Naive thymus-derived CD8-positive, alpha-beta T cell (primary cell): ENCODE measurements at regions not wholly inside any gene's neighbourhood (a gene's known extent, or its start where the extent isn't known, plus 50 kb on each side); places are given as distances from the start of the nearest gene placed in this dataset.

ENCODE experiments used
- ATAC-seq, 2 donors: fragments of 150-1000 bp; cut with Tn5 transposase in 1 of 2; sonication (Bioruptor Pico), chemical (Tn5 transposase) in 1 of 2; 1 replicate in 1 of 2; 2 replicates in 1 of 2; pipeline ENCODE4 v1.10.0; 2021; ENCODE audit warnings: mild to moderate bottlenecking in 2 of 2, moderate library complexity in 2 of 2
- POLR2A ChIA-PET: fragments of 350-600 bp; sonication (Branson Sonifier 250); formaldehyde crosslinking; loops from one replicate; lab custom pipeline; 2021; ENCODE audit warnings: antibody characterized with exemption; lab: Charles Lee
- DNase-seq, 10 donors: peaks; one replicate each; pipeline versions ENCODE4 v3.0.0 to v3.0.0-alpha.2; 2020 to 2022
- H3K27ac Mint-ChIP-seq, 10 donors: one replicate each; pipeline ENCODE4 v1.8.0; 2020 to 2022; ENCODE audit warnings: mild to moderate bottlenecking in 10 of 10, mixed read lengths in 10 of 10, moderate library complexity in 4 of 10, inconsistent platforms in 1 of 10
- H3K27me3 Mint-ChIP-seq, 5 donors: one replicate each; pipeline ENCODE4 v1.8.0; 2021 to 2022; ENCODE audit warnings: mixed read lengths in 5 of 5
- H3K36me3 Mint-ChIP-seq, 3 donors: one replicate each; pipeline ENCODE4 v1.8.0; 2020 to 2022; ENCODE audit warnings: mixed read lengths in 3 of 3, mild to moderate bottlenecking in 2 of 3, inconsistent platforms in 1 of 3
- H3K4me1 Mint-ChIP-seq, 4 donors: one replicate each; pipeline ENCODE4 v1.8.0; 2021 to 2022; ENCODE audit warnings: mixed read lengths in 4 of 4
- H3K4me3 Mint-ChIP-seq, 10 donors: one replicate each; pipeline ENCODE4 v1.8.0; 2020 to 2022; ENCODE audit warnings: mild to moderate bottlenecking in 10 of 10, mixed read lengths in 10 of 10, moderate library complexity in 6 of 10, inconsistent platforms in 1 of 10
- H3K9me3 Mint-ChIP-seq, 9 donors: one replicate each; pipeline ENCODE4 v1.8.0; 2020 to 2022; ENCODE audit warnings: mixed read lengths in 9 of 9, mild to moderate bottlenecking in 3 of 9, inconsistent platforms in 1 of 9, moderate library complexity in 1 of 9

DNA sequence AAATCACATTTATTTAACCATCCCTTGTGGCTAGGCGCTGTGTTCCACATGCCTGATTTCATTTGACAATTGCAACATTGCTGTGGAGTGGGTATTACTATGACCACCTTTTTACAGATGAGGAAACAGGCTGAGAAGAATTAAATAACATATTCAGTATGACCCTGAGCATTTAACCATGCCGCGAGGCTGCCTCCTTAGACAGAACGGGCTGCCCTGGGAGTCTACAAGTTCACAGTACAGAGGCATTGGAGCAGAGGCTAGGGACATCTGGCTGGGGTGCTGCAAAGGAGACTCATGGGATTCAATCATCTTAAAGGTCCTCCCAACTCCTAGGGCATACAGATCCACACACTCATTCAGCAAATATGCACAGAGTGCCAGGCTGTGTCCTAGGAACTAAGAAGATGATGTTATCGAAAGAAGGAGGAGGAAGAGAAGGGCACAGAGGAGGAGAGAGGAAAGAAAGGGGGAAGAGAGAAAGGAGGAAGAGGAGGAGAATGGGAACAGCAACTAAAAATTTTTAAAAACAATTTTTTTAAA is 164.7 kb upstream of the CCND2 start:
- H3K36me3 Mint-ChIP-seq, result no peaks in the 10 kb centered on the region
- peaks cover 0 to 5% (median 0%) of the 10 kb centered on the region in 5 donors for H3K27me3 Mint-ChIP-seq
- no peak overlapping the region for H3K4me3 Mint-ChIP-seq
- no peaks in the 10 kb centered on the region for H3K9me3 Mint-ChIP-seq
- peaks cover 9 to 18% (median 17%) of the 10 kb centered on the region in 4 donors for H3K4me1 Mint-ChIP-seq
- DNase-seq (no peak), ATAC-seq (no peak)
- POLR2A ChIA-PET, result no interaction called here
- peak overlapping the region in 2 of 10 donors; percentile 12 to 66 for H3K27ac Mint-ChIP-seq

DNA sequence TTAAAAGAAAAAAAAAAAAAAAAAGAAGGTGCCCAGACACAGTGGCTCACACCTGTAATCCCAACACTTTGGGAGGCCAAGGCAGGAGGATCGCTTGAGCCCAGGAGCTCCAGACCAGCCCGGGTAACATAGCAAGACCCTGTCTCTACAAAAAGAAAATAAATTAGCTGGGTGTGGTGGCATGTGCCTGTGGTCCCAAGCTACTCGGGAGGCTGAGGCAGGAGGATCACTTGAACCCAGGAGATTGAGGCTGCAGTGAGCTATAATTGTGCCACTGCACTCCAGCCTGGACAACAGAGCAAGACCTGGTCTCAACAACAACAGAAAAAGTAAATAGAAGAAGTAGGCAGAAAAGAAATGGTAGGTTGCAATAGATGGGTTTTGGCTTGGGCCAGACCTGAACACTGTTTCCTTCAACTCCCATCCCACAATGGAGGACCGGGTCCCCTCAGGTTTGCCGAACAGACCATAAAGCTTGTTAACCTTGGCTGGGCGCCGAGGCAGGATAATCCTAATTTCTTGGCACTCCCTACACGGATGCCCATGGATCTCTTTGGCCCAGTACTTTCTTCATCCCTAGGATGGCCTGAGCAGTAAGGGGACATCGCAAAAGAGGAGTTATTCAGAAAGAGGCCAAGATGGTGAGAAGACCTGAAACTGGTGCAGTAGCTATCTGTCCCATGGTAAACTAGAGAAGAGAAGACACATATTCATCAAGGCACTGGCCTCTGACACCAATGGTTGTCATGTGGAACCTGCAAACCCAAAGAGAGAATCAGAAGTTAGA is 165.5 kb upstream of the CCND2 start:
- POLR2A ChIA-PET, result interaction anchor here (0.7 to 1.8 kb wide), 4 partner anchors 36 to 169 kb away, joined by 3 to 10 read pairs (median 5); no protein-coding TSS in a partner anchor
- ATAC-seq (no peak), DNase-seq (no peak)
- Mint-ChIP-seq H3K27me3 (peaks cover 0 to 5% (median 0%) of the 10 kb centered on the region in 5 donors), H3K27ac (peak overlapping the region in 3 of 10 donors; percentile 8 to 94 (median 83)), H3K9me3 (no peaks in the 10 kb centered on the region), H3K36me3 (no peaks in the 10 kb centered on the region), H3K4me1 (peaks cover 9 to 18% (median 17%) of the 10 kb centered on the region in 4 donors), H3K4me3 (no peak overlapping the region)

DNA sequence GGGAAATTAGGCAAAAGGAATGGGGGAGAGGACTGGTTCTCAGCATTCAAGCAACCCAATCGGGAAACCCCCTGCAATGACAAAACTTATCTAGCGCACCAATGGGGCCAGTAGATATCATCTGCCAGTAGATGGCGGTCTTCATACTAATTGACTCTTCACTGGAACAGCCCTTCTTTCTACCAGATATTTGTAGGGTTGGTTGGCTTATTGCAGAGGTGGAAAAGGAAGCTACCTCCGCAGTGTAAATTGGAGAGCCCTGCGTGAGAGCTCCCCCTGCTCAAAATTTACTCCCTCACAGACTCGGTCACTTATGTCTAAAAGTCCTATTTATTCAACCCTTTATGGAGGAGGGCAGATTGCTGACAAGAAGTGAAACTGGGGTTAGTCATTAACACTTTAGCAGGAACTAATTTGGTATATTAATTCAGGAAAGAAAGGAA is 166.1 kb upstream of the CCND2 start:
- H3K9me3 Mint-ChIP-seq, result no peaks in the 10 kb centered on the region
- H3K4me3 Mint-ChIP-seq, result peak overlapping the region in 8 of 10 donors; percentile 27 to 59 (median 46)
- peaks cover 9 to 18% (median 17%) of the 10 kb centered on the region in 4 donors for H3K4me1 Mint-ChIP-seq
- DNase-seq, result peak; percentile 10 to 83 (median 70)
- peak; percentile 99 for ATAC-seq
- no peaks in the 10 kb centered on the region for H3K36me3 Mint-ChIP-seq
- H3K27me3 Mint-ChIP-seq, result peaks cover 0 to 5% (median 0%) of the 10 kb centered on the region in 5 donors
- H3K27ac Mint-ChIP-seq, result peak overlapping the region; percentile 8 to 94 (median 79)
- POLR2A ChIA-PET, result interaction anchor here (0.7 to 2.5 kb wide), 5 partner anchors 36 to 170 kb away, joined by 3 to 10 read pairs (median 5); no protein-coding TSS in a partner anchor

DNA sequence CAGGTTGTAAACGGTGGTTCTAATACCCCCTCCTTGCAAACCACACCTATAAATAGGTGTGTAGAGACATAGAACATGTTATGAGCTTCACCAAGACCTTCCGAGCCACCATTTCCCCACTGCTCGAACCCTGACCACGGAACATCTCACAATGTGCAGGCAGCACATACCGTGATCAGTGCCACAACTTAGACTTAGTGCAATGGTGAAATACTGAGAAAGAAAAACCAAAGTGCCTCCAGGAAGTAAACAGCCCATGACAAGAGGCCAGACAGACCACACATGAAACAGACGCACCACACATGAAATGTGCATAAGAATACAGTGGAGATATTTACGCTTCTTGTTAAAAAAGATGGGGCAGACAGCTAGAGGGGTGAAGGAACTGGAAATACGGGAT is 166.9 kb upstream of the CCND2 start:
- Mint-ChIP-seq H3K36me3 (no peaks in the 10 kb centered on the region), H3K4me1 (peaks cover 9 to 18% (median 17%) of the 10 kb centered on the region in 4 donors), H3K27me3 (peaks cover 0 to 5% (median 0%) of the 10 kb centered on the region in 5 donors), H3K9me3 (no peaks in the 10 kb centered on the region), H3K27ac (peak overlapping the region; percentile 8 to 94 (median 82)), H3K4me3 (peak overlapping the region; percentile 19 to 63 (median 46))
- DNase-seq (peak in 3 of 10 donors; percentile 15 to 36 (median 24)), ATAC-seq (peak; percentile 42 to 47)
- POLR2A ChIA-PET, result interaction anchor here (0.7 to 2.5 kb wide), 5 partner anchors 11 to 175 kb away, joined by 3 to 10 read pairs (median 5); no protein-coding TSS in a partner anchor

DNA sequence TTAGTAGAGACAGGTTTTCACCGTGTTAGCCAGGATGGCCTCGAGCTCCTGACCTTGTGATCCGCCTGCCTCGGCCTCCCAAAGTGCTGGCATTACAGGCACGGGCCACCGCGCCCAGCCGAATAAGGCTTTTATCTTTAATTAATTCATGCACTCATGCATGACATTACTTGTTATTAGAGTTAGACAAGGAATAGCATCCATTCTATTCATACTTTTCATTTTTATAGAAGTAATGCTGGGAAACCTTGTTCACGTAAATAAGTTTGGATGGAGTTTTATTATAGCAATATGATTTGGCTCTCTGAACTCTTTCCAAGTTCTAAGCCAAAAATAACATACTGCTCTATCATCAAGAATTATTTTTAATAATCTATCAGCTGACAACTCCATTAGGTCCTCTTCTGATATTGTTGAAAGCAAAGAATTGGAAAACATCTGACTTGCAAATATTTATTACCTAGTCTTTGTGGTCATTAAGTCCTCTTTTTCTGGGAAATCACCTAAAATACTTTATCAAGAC is 168.8 kb upstream of the CCND2 start:
- ATAC-seq (no peak), DNase-seq (no peak)
- H3K4me1 Mint-ChIP-seq, result peaks cover 9 to 18% (median 17%) of the 10 kb centered on the region in 4 donors
- no peaks in the 10 kb centered on the region for H3K9me3 Mint-ChIP-seq
- H3K27me3 Mint-ChIP-seq, result no peaks in the 10 kb centered on the region
- no peaks in the 10 kb centered on the region for H3K36me3 Mint-ChIP-seq
- no peak overlapping the region for H3K27ac Mint-ChIP-seq
- POLR2A ChIA-PET, result interaction anchor here (2.5 kb wide), 1 partner anchor 167 kb away, joined by 8 read pairs; no protein-coding TSS in a partner anchor
- H3K4me3 Mint-ChIP-seq, result no peak overlapping the region

DNA sequence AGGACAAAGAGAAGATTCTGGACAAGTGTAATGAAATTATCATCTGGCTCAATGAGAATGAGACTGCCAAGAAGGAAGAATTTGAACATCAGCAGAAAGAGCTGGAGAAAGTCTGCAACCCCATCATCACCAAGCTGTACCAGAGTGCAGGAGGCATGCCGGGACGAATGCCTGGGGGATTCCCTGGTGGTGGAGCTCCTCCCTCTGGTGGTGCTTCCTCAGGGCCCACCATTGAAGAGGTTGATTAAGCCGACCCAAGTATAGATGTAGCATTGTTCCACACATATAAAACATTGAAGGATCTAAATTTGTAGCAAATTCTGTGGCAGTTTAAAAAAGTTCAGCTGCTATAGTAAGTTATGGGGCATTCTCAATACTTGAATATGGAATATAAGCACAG is 174.3 kb upstream of the CCND2 start:
- Mint-ChIP-seq H3K9me3 (no peaks in the 10 kb centered on the region), H3K36me3 (no peaks in the 10 kb centered on the region), H3K27me3 (no peaks in the 10 kb centered on the region), H3K4me3 (no peak overlapping the region), H3K4me1 (peaks cover 0 to 4% (median 0%) of the 10 kb centered on the region in 4 donors), H3K27ac (no peak overlapping the region)
- POLR2A ChIA-PET, result no interaction called here
- ATAC-seq (no peak), DNase-seq (no peak)

DNA sequence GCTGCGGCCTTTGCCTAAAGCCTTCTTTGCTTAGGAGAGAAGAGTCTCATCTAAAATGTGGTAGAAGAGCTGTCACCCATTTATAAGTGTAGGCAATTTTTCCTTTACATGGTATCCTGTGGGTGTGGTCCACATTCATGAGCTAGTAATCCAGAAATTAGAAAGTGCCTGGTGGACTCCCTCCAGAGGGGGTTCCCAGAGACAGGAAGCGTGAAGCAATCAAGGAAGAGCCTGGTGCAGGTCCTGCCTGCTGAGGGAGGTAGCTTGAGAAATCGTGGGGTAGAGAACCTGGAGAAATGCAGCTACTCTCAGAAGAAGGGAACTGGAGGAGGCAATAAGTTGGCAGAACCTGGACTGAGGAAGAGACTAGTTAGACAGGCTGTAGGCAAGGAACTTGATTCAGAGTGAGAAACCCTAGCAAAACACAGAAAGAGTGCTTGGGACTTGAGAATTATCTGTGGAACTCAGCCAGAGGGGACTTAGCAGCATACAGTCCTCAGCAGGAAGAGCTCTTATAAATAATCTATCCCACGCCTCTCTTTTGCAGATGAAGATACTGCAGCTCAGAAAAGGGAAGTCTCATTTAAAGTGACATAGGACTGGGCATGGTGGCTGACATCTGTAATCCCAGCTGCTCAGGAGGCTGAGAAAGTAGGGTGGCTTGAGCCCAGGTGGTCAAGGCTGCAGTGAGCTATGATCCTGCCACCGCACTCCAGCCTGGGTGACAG is 182.4 kb upstream of the CCND2 start:
- no peak for DNase-seq
- Mint-ChIP-seq H3K27me3 (peaks cover 0 to 3% (median 0%) of the 10 kb centered on the region in 5 donors), H3K36me3 (peaks cover 0 to 8% (median 2%) of the 10 kb centered on the region in 3 donors), H3K9me3 (no peaks in the 10 kb centered on the region), H3K27ac (peak overlapping the region in 1 of 10 donors; percentile 46), H3K4me3 (no peak overlapping the region), H3K4me1 (peaks cover 0 to 6% (median under 1%) of the 10 kb centered on the region in 4 donors)
- no peak for ATAC-seq
- POLR2A ChIA-PET, result interaction anchor here (0.5 kb wide), 1 partner anchor 1209 kb away, joined by 3 read pairs; no protein-coding TSS in a partner anchor

DNA sequence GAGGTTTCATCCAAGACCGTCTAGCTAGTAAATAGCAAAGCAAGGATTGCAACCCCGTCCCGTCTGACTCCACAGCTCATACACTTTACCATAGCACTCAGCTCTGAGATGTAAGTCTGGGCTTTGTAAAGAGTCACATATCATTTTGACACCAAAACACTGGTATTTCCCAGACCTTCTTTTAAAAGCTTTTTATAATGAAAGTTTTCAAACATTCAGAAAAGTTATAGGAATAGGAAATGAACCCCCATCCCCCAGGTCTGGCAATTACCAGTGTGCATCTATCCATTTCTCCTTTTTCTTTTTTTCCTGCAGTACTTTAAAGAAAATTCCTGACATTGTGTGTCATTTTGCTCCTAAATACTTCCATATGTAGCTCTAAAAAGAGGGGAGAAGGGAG is 183.6 kb upstream of the CCND2 start:
- Mint-ChIP-seq H3K4me3 (no peak overlapping the region), H3K9me3 (no peaks in the 10 kb centered on the region), H3K27ac (no peak overlapping the region), H3K36me3 (peaks cover 0 to 8% (median 2%) of the 10 kb centered on the region in 3 donors), H3K27me3 (peaks cover 0 to 3% (median 0%) of the 10 kb centered on the region in 5 donors), H3K4me1 (peaks cover 0 to 6% (median under 1%) of the 10 kb centered on the region in 4 donors)
- no peak for ATAC-seq
- POLR2A ChIA-PET, result no interaction called here
- no peak for DNase-seq

DNA sequence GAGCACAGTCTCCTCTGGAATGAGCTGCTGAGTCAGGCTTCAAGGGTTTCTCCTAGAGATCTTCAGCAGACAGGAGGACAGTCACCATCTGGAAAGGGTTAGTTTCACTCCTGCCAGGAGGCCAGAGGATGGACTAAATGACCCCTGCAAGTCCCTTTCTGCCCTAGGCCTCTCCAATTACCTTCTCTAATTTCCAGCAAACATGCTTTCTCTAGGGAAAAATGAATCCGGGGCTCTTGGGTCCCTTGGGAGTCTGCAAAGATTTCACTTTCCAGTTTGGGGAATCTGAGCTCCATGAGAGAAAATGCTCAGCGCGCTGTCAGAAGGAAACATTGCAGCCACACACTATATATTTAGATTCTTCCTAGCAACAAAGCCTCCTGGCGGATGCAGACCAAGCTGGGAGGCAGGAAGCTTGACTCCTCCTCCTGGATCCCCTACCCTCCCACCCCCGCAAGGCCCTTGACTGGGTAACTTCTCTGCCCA is 184.4 kb upstream of the CCND2 start:
- Mint-ChIP-seq H3K4me3 (no peak overlapping the region), H3K4me1 (peaks cover 0 to 6% (median under 1%) of the 10 kb centered on the region in 4 donors), H3K27me3 (peaks cover 0 to 3% (median 0%) of the 10 kb centered on the region in 5 donors), H3K27ac (no peak overlapping the region), H3K36me3 (peaks cover 0 to 8% (median 2%) of the 10 kb centered on the region in 3 donors), H3K9me3 (no peaks in the 10 kb centered on the region)
- POLR2A ChIA-PET, result no interaction called here
- ATAC-seq, result no peak
- no peak for DNase-seq

DNA sequence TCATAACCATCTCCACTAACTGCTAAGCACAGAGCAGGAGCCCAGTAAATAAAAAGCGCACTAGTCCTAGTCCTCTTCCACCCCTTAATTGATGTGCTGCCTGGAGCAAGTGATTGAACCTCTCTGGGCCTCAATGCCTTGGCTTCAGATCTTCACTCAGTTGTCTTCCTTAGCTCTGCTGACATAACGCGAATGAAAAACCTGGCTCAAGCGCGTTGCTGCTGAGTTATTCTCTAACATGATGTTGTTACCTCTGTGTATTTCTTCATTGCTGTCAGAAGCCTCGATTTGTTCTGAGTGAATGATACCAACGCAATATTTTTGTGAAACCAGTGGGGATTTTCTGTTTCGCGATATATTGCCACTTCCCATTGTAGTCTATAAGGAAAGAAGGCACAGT is 185.1 kb upstream of the CCND2 start:
- no peaks in the 10 kb centered on the region for H3K9me3 Mint-ChIP-seq

DNA sequence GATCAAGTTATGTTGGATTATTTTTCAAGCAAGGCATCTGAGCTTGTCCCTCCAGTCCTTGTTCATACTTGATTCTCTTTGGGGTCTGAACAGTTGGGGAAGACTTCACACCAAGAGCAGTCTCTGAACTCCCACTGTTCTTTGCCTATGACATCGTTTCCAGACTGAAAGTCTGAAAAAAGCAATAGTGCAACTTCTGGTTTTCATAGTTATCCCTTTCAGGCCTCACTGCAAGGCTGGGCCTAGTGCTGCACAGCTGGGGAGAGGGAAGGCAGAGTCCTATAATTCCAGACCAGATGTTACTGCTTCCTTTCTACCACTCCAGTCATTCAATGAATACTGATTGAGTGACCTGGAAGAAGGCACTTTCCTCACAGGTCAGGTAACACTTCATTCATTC is 187.1 kb upstream of the CCND2 start:
- DNase-seq (no peak), ATAC-seq (no peak)
- H3K4me3 Mint-ChIP-seq, result no peak overlapping the region
- H3K4me1 Mint-ChIP-seq, result peaks cover 0 to 4% (median under 1%) of the 10 kb centered on the region in 4 donors
- peak overlapping the region in 1 of 10 donors; percentile 59 for H3K27ac Mint-ChIP-seq
- peaks cover 0 to 3% (median 0%) of the 10 kb centered on the region in 5 donors for H3K27me3 Mint-ChIP-seq
- POLR2A ChIA-PET, result no interaction called here
- H3K36me3 Mint-ChIP-seq, result peaks cover 0 to 5% (median 2%) of the 10 kb centered on the region in 3 donors
- H3K9me3 Mint-ChIP-seq, result no peaks in the 10 kb centered on the region

More for the DNA sequence above, 185.1 kb upstream of the CCND2 start:
- H3K36me3 Mint-ChIP-seq, result peaks cover 0 to 8% (median 2%) of the 10 kb centered on the region in 3 donors
- H3K27me3 Mint-ChIP-seq, result peaks cover 0 to 3% (median 0%) of the 10 kb centered on the region in 5 donors
- ATAC-seq (no peak), DNase-seq (no peak)
- POLR2A ChIA-PET, result no interaction called here
- H3K4me1 Mint-ChIP-seq, result peaks cover 0 to 6% (median under 1%) of the 10 kb centered on the region in 4 donors
- no peak overlapping the region for H3K4me3 Mint-ChIP-seq
- no peak overlapping the region for H3K27ac Mint-ChIP-seq

DNA sequence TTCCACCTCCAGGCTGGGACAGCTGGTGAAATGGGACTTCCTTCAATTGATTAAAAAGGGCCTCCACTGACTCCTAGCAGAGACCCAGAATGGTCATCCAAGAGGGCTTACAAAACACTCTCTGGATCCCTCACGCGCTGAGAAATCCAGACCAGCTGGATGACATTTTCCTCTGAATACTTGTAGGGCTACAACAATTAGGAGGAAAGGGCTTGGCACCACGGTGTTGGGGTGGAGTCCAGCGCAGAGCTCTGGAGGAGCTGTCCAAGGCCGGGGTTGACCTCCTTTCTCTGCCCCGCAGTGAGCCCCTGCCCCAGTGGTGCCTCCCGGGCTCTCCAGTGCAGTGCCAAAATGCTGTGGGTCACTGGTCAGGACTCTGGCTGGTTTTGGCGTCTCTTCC is 189.0 kb upstream of the CCND2 start:
- no peaks in the 10 kb centered on the region for H3K9me3 Mint-ChIP-seq
- peaks cover 0 to 5% (median 0%) of the 10 kb centered on the region in 3 donors for H3K36me3 Mint-ChIP-seq
- H3K27me3 Mint-ChIP-seq, result no peaks in the 10 kb centered on the region
- no peak for DNase-seq
- H3K27ac Mint-ChIP-seq, result no peak overlapping the region
- no peak for ATAC-seq
- no peaks in the 10 kb centered on the region for H3K4me1 Mint-ChIP-seq
- POLR2A ChIA-PET, result no interaction called here
- H3K4me3 Mint-ChIP-seq, result no peak overlapping the region
